NCI-H2171 (cell line): ENCODE measurements at regions not wholly inside any gene's neighbourhood (a gene's known extent, or its start where the extent isn't known, plus 50 kb on each side); places are given as distances from the start of the nearest gene placed in this dataset.

ENCODE experiments used
- DNase-seq: peaks from one replicate; lab custom pipeline; 2025; lab: John Stamatoyannopoulos, UW

GRCh38 chr6:149217466-149217888, 100.0 kb upstream of the TAB2 start:
- DNase-seq: no peak

- no peak for DNase-seq
Measured at GRCh38 chr6:149218471-149218870, 99.0 kb upstream of the TAB2 start.

- DNase-seq: no peak
Measured at GRCh38 chr6:149218915-149219314, 98.6 kb upstream of the TAB2 start.

- no peak for DNase-seq
Measured at GRCh38 chr6:149220882-149221773, 96.4 kb upstream of the TAB2 start.

- DNase-seq: no peak
Measured at GRCh38 chr6:149221774-149222070, 95.8 kb upstream of the TAB2 start.

- DNase-seq: no peak
Measured at GRCh38 chr6:149223120-149223903, 94.2 kb upstream of the TAB2 start.

- DNase-seq: no peak
Measured at GRCh38 chr6:149223904-149224351, 93.6 kb upstream of the TAB2 start.

- DNase-seq: no peak
Measured at GRCh38 chr6:149224399-149224798, 93.1 kb upstream of the TAB2 start.

- no peak for DNase-seq
Measured at GRCh38 chr6:149225370-149225769, 92.1 kb upstream of the TAB2 start.

GRCh38 chr6:149225946-149226345, 91.6 kb upstream of the TAB2 start:
- no peak for DNase-seq

- DNase-seq: no peak
Measured at GRCh38 chr6:149227796-149228195, 89.7 kb upstream of the TAB2 start.

- DNase-seq: no peak
Measured at GRCh38 chr6:149228311-149228955, 89.1 kb upstream of the TAB2 start.

- DNase-seq: no peak
Measured at GRCh38 chr6:149229096-149229495, 88.4 kb upstream of the TAB2 start.

GRCh38 chr6:149230712-149231460, 86.6 kb upstream of the TAB2 start:
- no peak for DNase-seq

GRCh38 chr6:149231778-149232177, 85.7 kb upstream of the TAB2 start:
- no peak for DNase-seq

- DNase-seq: no peak
Measured at GRCh38 chr6:149233056-149233715, 84.3 kb upstream of the TAB2 start.

GRCh38 chr6:149234051-149234962, 83.2 kb upstream of the TAB2 start:
- no peak for DNase-seq

- DNase-seq: peak; percentile 37
Measured at GRCh38 chr6:149235130-149235561, 82.4 kb upstream of the TAB2 start.

- DNase-seq: no peak
Measured at GRCh38 chr6:149236589-149236988, 80.9 kb upstream of the TAB2 start.

- no peak for DNase-seq
Measured at GRCh38 chr6:149237464-149237863, 80.0 kb upstream of the TAB2 start.
